ENCODE measurements at regions not wholly inside any gene's neighbourhood (a gene's known extent, or its start where the extent isn't known, plus 50 kb on each side); places are given as distances from the start of the nearest gene placed in this dataset.

- Histone ChIP-seq H3K27ac (no peak overlapping the region), H3K4me3 (no peak overlapping the region), H3K9me3 (ENCODE audit: low read depth) (no peaks in the 10 kb centered on the region), H2AFZ (no peak overlapping the region), H3K4me2 (no peak overlapping the region), H3K36me3 (replicated peaks; ENCODE audit: insufficient read depth, low read depth) (no peaks in the 10 kb centered on the region), H3K79me2 (no peaks in the 10 kb centered on the region), H3K9me2 (replicated peaks; ENCODE audit: insufficient read depth) (no peaks in the 10 kb centered on the region), H4K20me1 (ENCODE audit: insufficient read depth, poor library complexity, severe bottlenecking) (no peaks in the 10 kb centered on the region), H3K27me3 (no peaks in the 10 kb centered on the region), H3K4me1 (ENCODE audit: insufficient read depth) (no peaks in the 10 kb centered on the region)
- TF ChIP-seq EZH2 (IDR thresholded peaks at IDR 0.05; ENCODE audit: borderline replicate concordance): no peak
- no peak for TF ChIP-seq EZH2phosphoT487 (IDR thresholded peaks at IDR 0.05; ENCODE audit: low read depth, severe bottlenecking, unreplicated experiment)
- TF ChIP-seq CTCF (IDR thresholded peaks at IDR 0.05; ENCODE audit: poor library complexity): no peak
- no peak for DNase-seq (ENCODE audit: low spot score)
- WGBS (ENCODE audit: low lambda C conversion rate, missing lambda C conversion rate): 98% methylated on average over 30 of the region's 30 CpGs
Observed at GRCh38 chr13:56909896-56910600, 230.7 kb upstream of the PRR20A start.

- TF ChIP-seq EZH2 (IDR thresholded peaks at IDR 0.05; ENCODE audit: borderline replicate concordance) (no peak), CTCF (IDR thresholded peaks at IDR 0.05; ENCODE audit: poor library complexity) (no peak), EZH2phosphoT487 (IDR thresholded peaks at IDR 0.05; ENCODE audit: low read depth, severe bottlenecking, unreplicated experiment) (no peak)
- H2AFZ ChIP-seq: no peak overlapping the region
- no peak overlapping the region for H3K4me2 ChIP-seq
- H3K27ac ChIP-seq: no peak overlapping the region
- H3K9me3 ChIP-seq (ENCODE audit: low read depth): no peaks in the 10 kb centered on the region
- no peaks in the 10 kb centered on the region for H4K20me1 ChIP-seq (ENCODE audit: insufficient read depth, poor library complexity, severe bottlenecking)
- no peaks in the 10 kb centered on the region for H3K9me2 ChIP-seq (replicated peaks; ENCODE audit: insufficient read depth)
- 95% methylated on average over 3 of the region's 3 CpGs for WGBS (ENCODE audit: low lambda C conversion rate, missing lambda C conversion rate)
- H3K4me3 ChIP-seq: no peak overlapping the region
- H3K27me3 ChIP-seq: no peaks in the 10 kb centered on the region
- no peaks in the 10 kb centered on the region for H3K36me3 ChIP-seq (replicated peaks; ENCODE audit: insufficient read depth, low read depth)
- H3K79me2 ChIP-seq: no peaks in the 10 kb centered on the region
- H3K4me1 ChIP-seq (ENCODE audit: insufficient read depth): no peaks in the 10 kb centered on the region
- no peak for DNase-seq (ENCODE audit: low spot score)
Observed at GRCh38 chr13:56917966-56918365, 222.8 kb upstream of the PRR20A start.

GRCh38 chr13:56923626-56924140 is 217.0 kb upstream of the PRR20A start:
- Histone ChIP-seq H3K4me2 (no peak overlapping the region), H4K20me1 (ENCODE audit: insufficient read depth, poor library complexity, severe bottlenecking) (no peaks in the 10 kb centered on the region), H3K4me3 (no peak overlapping the region), H3K36me3 (replicated peaks; ENCODE audit: insufficient read depth, low read depth) (no peaks in the 10 kb centered on the region), H3K79me2 (no peaks in the 10 kb centered on the region), H3K27me3 (no peaks in the 10 kb centered on the region), H3K4me1 (ENCODE audit: insufficient read depth) (no peaks in the 10 kb centered on the region), H3K9me3 (ENCODE audit: low read depth) (no peaks in the 10 kb centered on the region), H2AFZ (no peak overlapping the region), H3K9me2 (replicated peaks; ENCODE audit: insufficient read depth) (no peaks in the 10 kb centered on the region), H3K27ac (no peak overlapping the region)
- TF ChIP-seq EZH2phosphoT487 (IDR thresholded peaks at IDR 0.05; ENCODE audit: low read depth, severe bottlenecking, unreplicated experiment) (no peak), EZH2 (IDR thresholded peaks at IDR 0.05; ENCODE audit: borderline replicate concordance) (no peak), CTCF (IDR thresholded peaks at IDR 0.05; ENCODE audit: poor library complexity) (no peak)
- no peak for DNase-seq (ENCODE audit: low spot score)
- 88% methylated on average over 2 of the region's 2 CpGs for WGBS (ENCODE audit: low lambda C conversion rate, missing lambda C conversion rate)

All from hepatocyte (in vitro differentiated cells).